Stimulated activated naive B cell treated with anti-CD40 and anti-IgM and Interleukin-4, amounts not matched to agents 10 μg/mL and 1 μg/mL and 100 μg/mL, for 72 hours (primary cell): ENCODE measurements at regions not wholly inside any gene's neighbourhood (a gene's known extent, or its start where the extent isn't known, plus 50 kb on each side); places are given as distances from the start of the nearest gene placed in this dataset.
A peak's percentile ranks its signal among the peaks of the same experiment; 100 is the strongest.

Experiments
- ATAC-seq, 2 donors: fragments of 150-1000 bp; cut with Tn5 transposase; replicated peaks; 2 replicates each; pipeline ENCODE4 v1.10.0; 2021; ENCODE audit warnings: moderate library complexity in 1 of 2
- DNase-seq: peaks from one replicate; pipeline ENCODE4 v3.0.0; 2021
- H3K27ac Mint-ChIP-seq: one replicate; pipeline ENCODE4 v1.8.0; 2022; ENCODE audit warnings: mild to moderate bottlenecking, mixed read lengths
- H3K27me3 Mint-ChIP-seq, 2 donors: one replicate each; pipeline ENCODE4 v1.8.0; 2022; ENCODE audit warnings: mixed read lengths in 2 of 2
- H3K36me3 Mint-ChIP-seq, 2 donors: one replicate each; pipeline ENCODE4 v1.8.0; 2022; ENCODE audit warnings: mixed read lengths in 2 of 2, mild to moderate bottlenecking in 1 of 2
- H3K4me1 Mint-ChIP-seq, 2 donors: one replicate each; pipeline ENCODE4 v1.8.0; 2022; ENCODE audit warnings: mixed read lengths in 2 of 2, mild to moderate bottlenecking in 1 of 2
- H3K4me3 Mint-ChIP-seq, 2 donors: one replicate each; pipeline ENCODE4 v1.8.0; 2022; ENCODE audit warnings: mild to moderate bottlenecking in 2 of 2, mixed read lengths in 2 of 2, moderate library complexity in 1 of 2
- H3K9me3 Mint-ChIP-seq, 2 donors: one replicate each; pipeline ENCODE4 v1.8.0; 2022; ENCODE audit warnings: mixed read lengths in 2 of 2, mild to moderate bottlenecking in 1 of 2

DNA sequence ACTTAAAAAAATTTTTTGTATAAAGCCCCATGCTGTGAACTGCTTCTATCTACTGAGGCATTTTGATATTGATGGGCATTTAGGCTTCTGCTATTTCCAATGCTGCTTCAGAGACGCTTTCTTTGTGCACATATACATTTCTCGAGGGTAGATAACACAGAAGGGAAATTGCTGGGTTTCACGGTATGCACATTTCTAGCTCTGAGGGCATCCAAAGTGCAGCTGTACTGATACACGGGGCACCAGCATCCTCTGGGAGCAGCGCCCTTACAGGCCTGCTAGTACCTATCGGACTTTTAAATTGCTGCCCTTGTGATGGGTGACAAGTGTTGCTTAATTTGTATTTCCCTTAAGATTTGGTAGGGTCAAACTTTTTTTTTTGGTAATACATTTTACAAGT is 88.6 kb downstream of the KCTD15 start:
- H3K27ac Mint-ChIP-seq: no peak overlapping the region
- peaks cover 0 to 6% of the 10 kb centered on the region in 2 donors for H3K4me1 Mint-ChIP-seq
- no peak overlapping the region for H3K4me3 Mint-ChIP-seq
- DNase-seq (no peak), ATAC-seq (no peak)
- peaks cover 11 to 32% of the 10 kb centered on the region in 2 donors for H3K27me3 Mint-ChIP-seq
- H3K36me3 Mint-ChIP-seq: no peaks in the 10 kb centered on the region
- H3K9me3 Mint-ChIP-seq: no peaks in the 10 kb centered on the region

- Mint-ChIP-seq H3K9me3 (no peaks in the 10 kb centered on the region), H3K27me3 (peaks cover 11 to 40% of the 10 kb centered on the region in 2 donors), H3K36me3 (no peaks in the 10 kb centered on the region), H3K4me3 (no peak overlapping the region), H3K27ac (no peak overlapping the region), H3K4me1 (peaks cover 0 to 6% of the 10 kb centered on the region in 2 donors)
- no peak for ATAC-seq
- DNase-seq: no peak
Observed at GRCh38 chr19:33887891-33888290, 91.2 kb downstream of the KCTD15 start.

DNA sequence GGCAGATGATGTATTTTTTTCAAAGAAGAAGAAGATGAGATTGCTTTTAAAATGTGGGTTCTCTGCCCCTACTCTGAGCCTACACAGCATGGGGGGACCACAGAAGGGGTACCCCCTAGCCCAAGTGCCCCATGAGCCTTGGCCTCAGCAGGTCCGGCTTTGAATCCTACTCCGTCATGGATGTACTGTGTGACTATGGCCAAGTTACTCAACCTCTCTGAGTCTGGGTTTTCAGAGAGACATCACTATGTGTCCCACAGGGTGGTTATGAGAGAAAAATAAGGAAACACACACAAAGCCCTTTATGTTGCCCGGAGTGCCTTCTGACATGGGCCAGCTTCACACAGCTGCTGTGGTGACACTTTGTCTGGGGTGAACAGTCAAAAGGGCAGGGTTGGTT is 92.0 kb downstream of the KCTD15 start:
- DNase-seq (no peak), ATAC-seq (no peak)
- no peak overlapping the region for H3K27ac Mint-ChIP-seq
- no peaks in the 10 kb centered on the region for H3K36me3 Mint-ChIP-seq
- peaks cover 0 to 6% of the 10 kb centered on the region in 2 donors for H3K4me1 Mint-ChIP-seq
- peaks cover 11 to 39% of the 10 kb centered on the region in 2 donors for H3K27me3 Mint-ChIP-seq
- H3K4me3 Mint-ChIP-seq: no peak overlapping the region
- H3K9me3 Mint-ChIP-seq: no peaks in the 10 kb centered on the region

DNA sequence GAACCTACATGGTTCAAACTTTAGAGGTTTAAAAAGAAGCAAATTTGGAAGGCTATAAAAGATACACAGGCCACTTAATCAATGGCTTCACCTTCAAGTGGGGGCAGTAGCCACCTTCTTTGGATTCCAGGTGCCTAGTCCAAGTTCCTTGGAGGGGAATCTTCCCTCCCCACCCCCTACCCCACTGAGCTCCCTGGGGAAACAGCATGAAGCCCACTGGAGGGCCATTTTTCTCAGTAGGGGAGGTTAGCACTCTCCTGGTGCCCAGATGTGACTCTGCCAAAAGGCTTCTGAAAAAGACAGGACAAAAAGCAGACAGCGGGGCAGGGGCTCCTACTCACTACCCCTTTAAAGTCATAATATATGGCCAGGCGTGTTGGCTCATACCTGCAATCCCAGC is 93.9 kb downstream of the KCTD15 start:
- no peak overlapping the region for H3K27ac Mint-ChIP-seq
- H3K36me3 Mint-ChIP-seq: no peaks in the 10 kb centered on the region
- no peaks in the 10 kb centered on the region for H3K4me1 Mint-ChIP-seq
- no peaks in the 10 kb centered on the region for H3K9me3 Mint-ChIP-seq
- ATAC-seq: no peak
- no peak for DNase-seq
- H3K4me3 Mint-ChIP-seq: no peak overlapping the region
- peaks cover 17 to 38% of the 10 kb centered on the region in 2 donors for H3K27me3 Mint-ChIP-seq

DNA sequence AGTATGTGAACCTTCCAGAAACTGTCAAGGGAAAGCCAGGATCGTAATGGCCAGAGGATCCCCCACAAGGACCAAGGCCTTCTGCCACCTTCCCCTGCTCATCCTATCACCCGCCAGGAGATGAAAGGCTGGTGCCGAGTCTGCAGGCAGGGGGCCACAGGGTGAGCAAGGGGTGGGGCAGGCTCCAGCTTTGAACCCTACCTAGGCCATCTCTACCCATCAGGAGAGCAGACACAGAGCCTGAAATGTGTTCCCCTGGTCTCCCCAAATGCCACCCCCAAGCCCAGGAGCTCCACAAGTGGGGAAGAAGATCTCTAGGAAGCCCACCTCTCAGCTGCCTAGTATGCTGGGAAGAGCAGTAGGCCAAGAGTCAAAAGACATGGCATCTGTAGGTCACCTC is 95.1 kb downstream of the KCTD15 start:
- Mint-ChIP-seq H3K9me3 (no peaks in the 10 kb centered on the region), H3K27ac (no peak overlapping the region), H3K4me1 (no peaks in the 10 kb centered on the region), H3K36me3 (no peaks in the 10 kb centered on the region), H3K4me3 (no peak overlapping the region), H3K27me3 (peaks cover 17 to 41% of the 10 kb centered on the region in 2 donors)
- no peak for ATAC-seq
- DNase-seq: no peak

DNA sequence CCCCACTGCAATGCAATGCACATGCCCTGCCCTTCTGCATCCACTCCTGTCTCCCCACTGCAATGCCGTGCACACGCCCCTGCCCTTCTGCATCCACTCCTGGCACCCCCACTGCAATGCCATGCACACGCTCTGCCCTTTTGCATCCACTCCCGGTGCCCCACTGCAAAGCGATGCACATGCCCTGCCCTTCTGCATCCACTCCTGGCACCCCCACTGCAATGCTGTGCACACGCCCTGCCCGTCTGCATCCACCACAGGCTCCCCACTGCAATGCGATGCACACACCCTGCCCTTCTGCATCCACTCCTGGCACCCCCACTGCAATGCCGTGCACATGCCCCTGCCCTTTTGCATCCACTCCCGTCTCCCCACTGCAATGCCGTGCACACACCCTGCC is 98.1 kb downstream of the KCTD15 start:
- H3K27ac Mint-ChIP-seq: no peak overlapping the region

GRCh38 chr19:33895366-33895765 is 98.7 kb downstream of the KCTD15 start:
- Mint-ChIP-seq H3K4me3 (no peak overlapping the region), H3K4me1 (no peaks in the 10 kb centered on the region), H3K9me3 (peaks cover 13 to 15% of the 10 kb centered on the region in 2 donors), H3K27me3 (peaks cover 14 to 29% of the 10 kb centered on the region in 2 donors), H3K27ac (no peak overlapping the region), H3K36me3 (peaks cover 6 to 8% of the 10 kb centered on the region in 2 donors)
- ATAC-seq: no peak
- DNase-seq: no peak

More for the DNA sequence above, 98.1 kb downstream of the KCTD15 start:
- Mint-ChIP-seq H3K36me3 (peaks cover 6 to 8% of the 10 kb centered on the region in 2 donors), H3K4me1 (no peaks in the 10 kb centered on the region), H3K27me3 (peaks cover 11 to 31% of the 10 kb centered on the region in 2 donors), H3K9me3 (peaks cover 13 to 15% of the 10 kb centered on the region in 2 donors), H3K4me3 (no peak overlapping the region)
- ATAC-seq (no peak), DNase-seq (no peak)

DNA sequence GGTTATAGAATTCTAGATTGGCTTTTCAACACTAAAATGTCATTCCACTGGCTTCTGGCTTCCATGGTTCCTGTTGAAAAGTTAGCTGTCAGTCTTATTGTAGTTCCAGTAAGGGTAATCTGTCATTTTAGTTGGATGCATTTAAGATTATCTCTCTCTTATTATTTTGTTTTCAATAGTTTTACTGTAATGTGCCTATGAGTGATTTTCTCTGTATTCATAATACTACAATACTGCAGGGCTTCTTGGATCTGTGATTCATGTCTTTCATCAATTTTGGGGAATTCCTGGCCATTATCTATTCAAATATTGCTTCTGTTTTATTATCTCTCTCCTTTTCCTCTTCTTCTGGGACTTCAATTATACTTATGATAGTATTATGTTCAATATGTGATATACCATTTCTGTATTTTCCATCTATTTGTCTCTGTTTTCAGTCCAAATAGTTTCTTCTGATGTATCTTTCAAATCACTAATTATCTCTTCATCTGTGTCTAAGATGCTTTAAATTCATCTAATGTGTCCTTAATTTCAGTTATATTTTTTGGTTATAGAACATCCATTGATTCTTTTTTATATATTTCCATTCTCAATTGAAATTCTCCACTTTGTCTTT is 101.5 kb downstream of the KCTD15 start:
- H3K4me1 Mint-ChIP-seq: no peaks in the 10 kb centered on the region
- peaks cover 6 to 8% of the 10 kb centered on the region in 2 donors for H3K36me3 Mint-ChIP-seq
- peaks cover 13 to 15% of the 10 kb centered on the region in 2 donors for H3K9me3 Mint-ChIP-seq

GRCh38 chr19:33900817-33901216 is 104.1 kb downstream of the KCTD15 start:
- Mint-ChIP-seq H3K9me3 (peaks cover 13 to 15% of the 10 kb centered on the region in 2 donors), H3K27ac (no peak overlapping the region), H3K4me1 (peaks cover 2 to 6% of the 10 kb centered on the region in 2 donors), H3K36me3 (peaks cover 6 to 8% of the 10 kb centered on the region in 2 donors), H3K27me3 (peaks cover 31 to 57% of the 10 kb centered on the region in 2 donors), H3K4me3 (no peak overlapping the region)
- no peak for ATAC-seq
- DNase-seq: no peak

More for the DNA sequence above, 101.5 kb downstream of the KCTD15 start:
- Mint-ChIP-seq H3K27ac (no peak overlapping the region), H3K27me3 (peaks cover 37 to 49% of the 10 kb centered on the region in 2 donors), H3K4me3 (no peak overlapping the region)
- no peak for ATAC-seq
- no peak for DNase-seq

DNA sequence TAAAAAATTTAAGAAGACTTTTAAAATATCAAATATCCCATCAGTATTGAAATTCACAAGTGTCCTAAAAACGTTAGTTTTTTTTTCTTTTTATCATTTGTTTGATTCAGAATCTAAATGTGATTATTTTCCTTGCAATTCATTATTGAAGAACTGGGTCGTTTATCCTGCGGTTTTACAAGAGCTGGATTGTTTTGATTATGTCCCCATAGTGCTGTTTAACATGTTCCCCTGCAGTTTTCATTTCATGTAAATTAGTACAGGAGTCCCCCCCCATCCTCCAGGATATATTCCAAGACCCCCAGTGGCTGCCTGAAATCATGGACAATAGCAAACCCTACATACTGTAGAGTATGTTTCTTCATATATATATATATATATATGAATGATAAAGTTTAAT is 105.7 kb downstream of the KCTD15 start:
- Mint-ChIP-seq H3K4me1 (peaks cover 2 to 6% of the 10 kb centered on the region in 2 donors), H3K4me3 (no peak overlapping the region), H3K36me3 (peaks cover 6 to 8% of the 10 kb centered on the region in 2 donors), H3K27ac (no peak overlapping the region), H3K9me3 (peaks cover 12 to 15% of the 10 kb centered on the region in 2 donors), H3K27me3 (peaks cover 37 to 63% of the 10 kb centered on the region in 2 donors)
- DNase-seq (no peak), ATAC-seq (no peak)

- no peak for DNase-seq
- Mint-ChIP-seq H3K27me3 (peaks cover 42 to 66% of the 10 kb centered on the region in 2 donors), H3K4me1 (peaks cover 2 to 6% of the 10 kb centered on the region in 2 donors), H3K36me3 (peaks cover 3 to 6% of the 10 kb centered on the region in 2 donors), H3K4me3 (no peak overlapping the region), H3K9me3 (peaks cover 10 to 12% of the 10 kb centered on the region in 2 donors), H3K27ac (no peak overlapping the region)
- ATAC-seq: no peak
Observed at GRCh38 chr19:33902802-33903488, 106.3 kb downstream of the KCTD15 start.

GRCh38 chr19:33903489-33903850 is 106.8 kb downstream of the KCTD15 start:
- H3K27ac Mint-ChIP-seq: no peak overlapping the region
- no peak for ATAC-seq

GRCh38 chr19:33904681-33905080 is 108.0 kb downstream of the KCTD15 start:
- no peak for DNase-seq
- Mint-ChIP-seq H3K9me3 (peaks cover 0 to 4% of the 10 kb centered on the region in 2 donors), H3K27me3 (peaks cover 46 to 73% of the 10 kb centered on the region in 2 donors), H3K27ac (no peak overlapping the region), H3K36me3 (no peaks in the 10 kb centered on the region), H3K4me1 (peaks cover 2 to 6% of the 10 kb centered on the region in 2 donors), H3K4me3 (no peak overlapping the region)
- ATAC-seq: no peak

More at GRCh38 chr19:33903489-33903850, 106.8 kb downstream of the KCTD15 start:
- peaks cover 3 to 6% of the 10 kb centered on the region in 2 donors for H3K36me3 Mint-ChIP-seq
- DNase-seq: no peak
- H3K9me3 Mint-ChIP-seq: peaks cover 7 to 8% of the 10 kb centered on the region in 2 donors
- peaks cover 2 to 6% of the 10 kb centered on the region in 2 donors for H3K4me1 Mint-ChIP-seq
- peaks cover 45 to 69% of the 10 kb centered on the region in 2 donors for H3K27me3 Mint-ChIP-seq
- H3K4me3 Mint-ChIP-seq: no peak overlapping the region

DNA sequence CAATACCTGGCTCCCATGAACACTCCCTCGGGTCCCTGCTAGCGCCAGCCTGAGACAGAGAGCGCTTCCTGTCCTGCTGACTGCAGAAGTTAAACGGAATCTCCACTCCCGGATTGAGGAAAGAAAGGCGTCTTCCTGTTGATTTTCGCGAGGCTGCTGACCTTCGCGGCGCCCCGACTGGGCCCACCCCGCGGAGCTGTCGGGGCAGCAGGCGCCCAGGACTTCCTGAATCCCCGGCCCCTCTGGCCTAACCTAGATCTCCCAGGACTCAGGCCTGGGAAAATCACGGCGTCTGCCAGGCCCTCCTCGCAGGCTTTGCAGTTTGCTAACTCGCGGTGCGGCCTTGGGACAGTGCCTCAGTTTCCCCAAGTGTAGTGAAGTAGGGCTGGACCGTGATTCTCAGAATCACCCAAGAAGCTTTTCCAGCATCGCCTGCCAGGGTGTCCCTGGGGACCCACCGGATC is 108.8 kb downstream of the KCTD15 start:
- H3K27ac Mint-ChIP-seq: no peak overlapping the region
- ATAC-seq: no peak
- H3K27me3 Mint-ChIP-seq: peaks cover 44 to 69% of the 10 kb centered on the region in 2 donors

More for the DNA sequence above, 108.8 kb downstream of the KCTD15 start:
- H3K4me3 Mint-ChIP-seq: peak overlapping the region; percentile 76 to 77
- H3K9me3 Mint-ChIP-seq: peaks cover 0 to 4% of the 10 kb centered on the region in 2 donors
- no peaks in the 10 kb centered on the region for H3K36me3 Mint-ChIP-seq
- no peak for DNase-seq
- H3K4me1 Mint-ChIP-seq: peaks cover 2 to 6% of the 10 kb centered on the region in 2 donors
